AG09309 (cell line): ENCODE measurements at regions not wholly inside any gene's neighbourhood (a gene's known extent, or its start where the extent isn't known, plus 50 kb on each side); places are given as distances from the start of the nearest gene placed in this dataset.

Source experiments
- DNase-seq: peaks from one replicate; pipeline ENCODE4 v3.0.0-alpha.2; 2010; ENCODE audit warnings: low read depth
- H3K4me3 ChIP-seq: 2 replicates; pipeline ENCODE4 v1.5.1; 2011; ENCODE audit warnings: mild to moderate bottlenecking, low read depth, low read length, moderate library complexity; ENCODE audit not compliant: control insufficient read depth
- CTCF ChIP-seq: IDR thresholded peaks from 2 replicates; pipeline ENCODE4 v1.5.1; 2011; ENCODE audit warnings: mild to moderate bottlenecking, low read depth, low read length, inconsistent platforms; ENCODE audit not compliant: insufficient read depth, control insufficient read depth; ENCODE audit errors: missing control alignments

GRCh38 chr4:53713767-53714166, 122.5 kb upstream of the LNX1 start:
- no peak for DNase-seq
- TF ChIP-seq CTCF, result no peak
- H3K4me3 ChIP-seq, result no peak overlapping the region

- H3K4me3 ChIP-seq, result no peak overlapping the region
- TF ChIP-seq CTCF, result no peak
- DNase-seq, result no peak
Observed at GRCh38 chr4:53713296-53713695, 122.0 kb upstream of the LNX1 start.

GRCh38 chr4:53712408-53713020, 121.2 kb upstream of the LNX1 start:
- no peak overlapping the region for H3K4me3 ChIP-seq
- no peak for TF ChIP-seq CTCF
- no peak for DNase-seq

GRCh38 chr4:53711926-53712325, 120.6 kb upstream of the LNX1 start:
- no peak for TF ChIP-seq CTCF
- no peak for DNase-seq
- no peak overlapping the region for H3K4me3 ChIP-seq

- DNase-seq, result no peak
- TF ChIP-seq CTCF, result no peak
Observed at GRCh38 chr4:53709693-53710092, 118.4 kb upstream of the LNX1 start.

GRCh38 chr4:53707491-53707890, 116.2 kb upstream of the LNX1 start:
- no peak for DNase-seq
- H3K4me3 ChIP-seq, result no peak overlapping the region
- no peak for TF ChIP-seq CTCF

More at GRCh38 chr4:53709693-53710092, 118.4 kb upstream of the LNX1 start:
- no peak overlapping the region for H3K4me3 ChIP-seq
